ENCODE measurements at regions not wholly inside any gene's neighbourhood (a gene's known extent, or its start where the extent isn't known, plus 50 kb on each side); places are given as distances from the start of the nearest gene placed in this dataset.

GRCh38 chr11:134585666-134586610, 173.9 kb upstream of the B3GAT1 start:
- TF ChIP-seq CTCF (IDR thresholded peaks at IDR 0.05; ENCODE audit: insufficient read depth, low read length, missing control alignments): no peak
- POLR2A ChIA-PET: no interaction called here
- CTCF ChIA-PET: no interaction called here
- H3K4me3 ChIP-seq (ENCODE audit: low read depth, low read length): no peak overlapping the region
- no peak for DNase-seq (ENCODE audit: low read depth, low spot score)

GRCh38 chr11:134584706-134585445, 172.8 kb upstream of the B3GAT1 start:
- DNase-seq (ENCODE audit: low read depth, low spot score): no peak
- TF ChIP-seq CTCF (IDR thresholded peaks at IDR 0.05; ENCODE audit: insufficient read depth, low read length, missing control alignments): no peak
- POLR2A ChIA-PET: no interaction called here
- CTCF ChIA-PET: no interaction called here
- no peak overlapping the region for H3K4me3 ChIP-seq (ENCODE audit: low read depth, low read length)

- no peak for TF ChIP-seq CTCF (IDR thresholded peaks at IDR 0.05; ENCODE audit: insufficient read depth, low read length, missing control alignments)
- H3K4me3 ChIP-seq (ENCODE audit: low read depth, low read length): no peak overlapping the region
- DNase-seq (ENCODE audit: low read depth, low spot score): no peak
- POLR2A ChIA-PET: no interaction called here
- CTCF ChIA-PET: no interaction called here
Observed at GRCh38 chr11:134584001-134584561, 172.0 kb upstream of the B3GAT1 start.

GRCh38 chr11:134583397-134583990, 171.5 kb upstream of the B3GAT1 start:
- TF ChIP-seq CTCF (IDR thresholded peaks at IDR 0.05; ENCODE audit: insufficient read depth, low read length, missing control alignments): no peak
- no peak overlapping the region for H3K4me3 ChIP-seq (ENCODE audit: low read depth, low read length)
- no peak for DNase-seq (ENCODE audit: low read depth, low spot score)
- POLR2A ChIA-PET: no interaction called here
- CTCF ChIA-PET: no interaction called here

GRCh38 chr11:134582770-134583095, 170.7 kb upstream of the B3GAT1 start:
- ChIA-PET POLR2A (no interaction called here), CTCF (no interaction called here)
- no peak overlapping the region for H3K4me3 ChIP-seq (ENCODE audit: low read depth, low read length)
- no peak for DNase-seq (ENCODE audit: low read depth, low spot score)
- no peak for TF ChIP-seq CTCF (IDR thresholded peaks at IDR 0.05; ENCODE audit: insufficient read depth, low read length, missing control alignments)

Measured in AG04449 (cell line).